Fibroblast of skin of left biceps (primary cell): ENCODE measurements at regions not wholly inside any gene's neighbourhood (a gene's known extent, or its start where the extent isn't known, plus 50 kb on each side); places are given as distances from the start of the nearest gene placed in this dataset.

Experiments
- DNase-seq, 2 experiments: peaks; one replicate each; pipeline ENCODE4 v3.0.0-alpha.2; 2013; ENCODE audit warnings: low read depth in 2 of 2

DNA sequence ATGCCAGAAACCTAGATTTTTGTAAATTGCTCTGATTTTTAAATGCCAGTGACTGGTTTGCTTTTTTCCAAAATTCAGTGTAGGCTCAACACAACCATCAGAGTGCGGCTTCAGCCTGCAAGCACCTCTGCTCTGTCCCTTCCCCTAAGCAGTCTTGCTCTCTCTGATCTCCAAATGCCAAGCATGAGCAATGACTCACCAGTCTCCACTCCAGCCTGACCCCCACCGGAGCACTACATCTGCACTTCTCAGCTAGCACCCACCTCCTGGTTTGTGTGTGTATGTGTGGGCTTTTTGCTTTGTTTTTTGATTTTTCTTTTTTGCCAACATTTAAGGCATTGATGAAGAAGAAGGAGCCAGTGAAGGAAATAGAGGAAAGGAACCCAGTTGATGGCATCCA is 61.4 kb upstream of the ADRA1B start:
- DNase-seq = no peak

DNA sequence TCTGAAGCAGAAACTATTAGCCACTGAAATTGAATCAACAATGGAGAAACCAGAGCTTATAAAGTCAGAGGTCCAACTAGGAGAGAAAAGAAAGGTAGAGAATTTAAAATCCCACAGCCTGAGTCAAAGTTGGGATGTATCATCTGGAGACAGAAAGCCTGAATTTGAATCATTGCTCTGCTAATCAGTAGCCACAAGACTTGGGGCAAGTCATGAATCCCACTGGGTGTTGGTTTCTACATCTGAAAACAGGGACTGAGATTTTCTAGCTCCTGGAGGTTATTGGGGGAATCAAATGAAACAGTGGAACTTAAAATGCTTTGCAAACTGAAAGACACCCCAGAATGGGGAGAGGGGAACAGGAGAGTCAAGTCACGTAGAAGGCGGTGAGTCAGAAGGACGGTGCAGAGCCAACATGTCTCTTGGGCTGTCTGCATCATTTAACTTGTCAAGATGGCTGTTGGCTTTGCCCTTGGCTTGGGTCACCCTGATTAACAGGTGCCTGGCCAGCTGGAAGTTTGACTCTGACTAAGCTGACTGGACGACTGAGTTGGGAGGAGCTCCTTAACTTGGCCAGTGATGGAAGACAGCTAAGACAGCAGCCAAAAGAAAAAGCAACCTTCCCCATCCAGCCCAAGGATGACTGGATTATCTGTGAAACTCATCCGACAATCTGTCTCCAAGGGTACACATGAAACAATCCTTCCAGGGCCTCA is 60.6 kb upstream of the ADRA1B start:
- DNase-seq = no peak

GRCh38 chr5:159858871-159859270 is 57.4 kb upstream of the ADRA1B start:
- no peak for DNase-seq

- no peak for DNase-seq
Measured at GRCh38 chr5:159861086-159861485, 55.2 kb upstream of the ADRA1B start.

DNA sequence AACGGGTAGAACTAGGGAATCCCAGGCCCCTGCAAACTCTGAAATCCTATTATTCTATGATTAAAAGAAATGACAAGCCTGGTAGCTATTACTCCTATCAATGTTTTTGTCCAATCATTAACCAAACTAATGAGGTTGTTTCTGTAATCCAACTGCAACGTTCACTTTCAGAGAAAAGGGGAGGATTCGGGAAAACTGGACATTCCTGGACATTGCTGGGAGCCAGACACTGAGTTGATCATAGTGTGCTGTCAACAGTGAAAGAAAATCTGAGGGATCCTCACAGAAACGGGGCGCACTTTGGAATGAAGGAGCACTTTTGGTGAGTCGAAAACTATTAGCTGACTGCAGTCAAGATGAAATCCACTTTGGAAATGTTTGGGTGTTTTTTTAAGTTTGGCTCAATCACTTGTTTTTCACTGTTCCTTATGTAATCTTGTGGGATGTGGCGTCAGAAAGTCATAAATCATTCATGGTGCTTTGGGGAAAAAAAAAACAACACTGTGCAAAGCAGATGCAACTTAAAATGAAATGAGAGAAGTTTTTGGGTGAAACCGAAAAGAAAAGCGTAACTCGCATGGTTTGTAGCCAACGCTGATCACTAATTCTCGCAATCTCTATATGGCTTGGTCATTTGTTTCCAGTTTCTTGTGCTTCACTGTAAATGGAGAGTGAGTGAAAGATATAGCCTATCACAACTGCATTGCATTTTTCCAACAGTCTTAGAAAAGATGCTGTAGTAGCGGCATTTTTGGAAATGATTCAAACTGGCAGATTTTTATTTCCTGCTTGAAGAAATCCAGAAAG is 51.2 kb upstream of the ADRA1B start:
- DNase-seq = peak; percentile 69 to 77

- no peak for DNase-seq
Measured at GRCh38 chr5:159866093-159866492, 50.2 kb upstream of the ADRA1B start.
